Caco-2 (cell line): ENCODE measurements at regions not wholly inside any gene's neighbourhood (a gene's known extent, or its start where the extent isn't known, plus 50 kb on each side); places are given as distances from the start of the nearest gene placed in this dataset.

Source experiments
- BruUV-seq: library from RNA; stranded (reverse); fragments of 400-500 nt; replicated peaks from 2 replicates; lab custom pipeline; 2021; lab: Mats Ljungman, UMichigan
- CTCF ChIA-PET: fragments of 300-600 bp; sonication (Branson Sonifier 250); formaldehyde crosslinking; loops from one replicate; lab custom pipeline; 2022; ENCODE audit warnings: antibody characterized with exemption; lab: Charles Lee
- POLR2A ChIA-PET: fragments of 300-600 bp; sonication (Branson Sonifier 250); formaldehyde crosslinking; loops from one replicate; lab custom pipeline; 2022; ENCODE audit warnings: antibody characterized with exemption; lab: Charles Lee
- DNase-seq, 2 experiments: peaks; one replicate each; pipeline versions ENCODE4 v3.0.0 to v3.0.0-alpha.2; 2020 to 2022
- H3K27me3 ChIP-seq: replicated peaks from 2 replicates; pipeline ENCODE4 v1.6.0; 2011; ENCODE audit warnings: low read length; ENCODE audit not compliant: control insufficient read depth, insufficient read depth
- H3K36me3 ChIP-seq: 2 replicates; pipeline ENCODE4 v1.5.1; 2011; ENCODE audit warnings: low read length; ENCODE audit not compliant: control insufficient read depth, insufficient read depth
- H3K4me1 ChIP-seq: fragments of 250-450 bp; sonication (Bioruptor Pico); 2 replicates; pipeline ENCODE4 v1.5.1; 2020; ENCODE audit warnings: mild to moderate bottlenecking
- H3K4me3 ChIP-seq: 2 replicates; pipeline ENCODE4 v1.5.1; 2011; ENCODE audit warnings: low read depth, mild to moderate bottlenecking, control low read depth, low read length
- H3K9me3 ChIP-seq: fragments of 250-450 bp; sonication (Bioruptor Pico); 2 replicates; pipeline ENCODE4 v1.5.1; 2020; ENCODE audit warnings: mild to moderate bottlenecking, moderate library complexity
- H3K27ac Mint-ChIP-seq: one replicate; pipeline ENCODE4 v1.8.0; 2022; ENCODE audit warnings: mixed read lengths; ENCODE audit not compliant: unreplicated experiment
- H3K27me3 Mint-ChIP-seq: one replicate; pipeline ENCODE4 v1.8.0; 2022; ENCODE audit warnings: mixed read lengths; ENCODE audit not compliant: insufficient read depth, unreplicated experiment
- H3K36me3 Mint-ChIP-seq: one replicate; pipeline ENCODE4 v1.8.0; 2022; ENCODE audit warnings: mild to moderate bottlenecking, mixed read lengths; ENCODE audit not compliant: insufficient read depth, unreplicated experiment
- H3K4me1 Mint-ChIP-seq: one replicate; pipeline ENCODE4 v1.8.0; 2022; ENCODE audit warnings: low read depth, mixed read lengths; ENCODE audit not compliant: unreplicated experiment
- H3K4me3 Mint-ChIP-seq: one replicate; pipeline ENCODE4 v1.8.0; 2022; ENCODE audit warnings: mild to moderate bottlenecking, moderate library complexity, mixed read lengths; ENCODE audit not compliant: unreplicated experiment
- H3K9me3 Mint-ChIP-seq: one replicate; pipeline ENCODE4 v1.8.0; 2022; ENCODE audit warnings: mixed read lengths; ENCODE audit not compliant: unreplicated experiment
- intact Hi-C: fragments of 100-400 bp; cut with micrococcal nuclease; formaldehyde crosslinking; loops from one replicate; pipeline ENCODE4 v1.10.0; 2022; ENCODE audit not compliant: unreplicated experiment
- TF ChIP-seq, protein P1 (sequence below), 2 experiments: fragments of 200-600 bp in 1 of 2; IDR thresholded peaks; 1 replicate in 1 of 2; 2 replicates in 1 of 2; pipeline versions ENCODE4 v1.5.1 to v1.8.0; 2011 to 2022; ENCODE audit warnings: antibody characterized with exemption in 1 of 2, control low read depth in 1 of 2, inconsistent platforms in 1 of 2, low read depth in 1 of 2, low read length in 1 of 2, mild to moderate bottlenecking in 1 of 2, moderate library complexity in 1 of 2; ENCODE audit not compliant: insufficient read depth in 1 of 2, severe bottlenecking in 1 of 2, unreplicated experiment in 1 of 2

DNA sequence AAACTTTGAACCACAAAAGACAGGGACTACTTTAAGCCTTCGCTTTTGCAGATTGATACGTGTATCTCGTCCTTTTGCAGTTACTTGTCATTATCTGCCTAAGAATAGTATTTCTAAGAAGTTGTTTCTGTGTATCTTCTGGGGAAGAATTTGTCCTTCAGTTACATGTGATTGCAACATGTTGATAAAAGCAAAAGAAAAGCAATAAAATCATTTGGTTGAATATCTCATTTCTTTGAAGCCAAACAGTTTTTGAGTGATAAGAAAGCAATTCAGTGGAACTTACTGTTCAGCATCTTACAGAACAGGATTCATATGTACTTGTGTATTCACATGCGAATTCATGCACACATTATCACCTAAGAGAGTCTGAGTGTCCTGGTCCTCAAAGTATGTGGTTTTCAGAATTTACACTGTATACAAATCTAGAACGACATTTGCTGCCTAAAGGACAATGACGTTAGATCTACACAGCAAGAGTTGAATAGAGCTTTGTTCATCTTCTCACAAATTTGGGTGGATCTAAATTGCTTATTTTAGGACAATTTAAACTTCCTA is 66.7 kb upstream of the MRPS6 start:
- TF ChIP-seq, protein P1, sequence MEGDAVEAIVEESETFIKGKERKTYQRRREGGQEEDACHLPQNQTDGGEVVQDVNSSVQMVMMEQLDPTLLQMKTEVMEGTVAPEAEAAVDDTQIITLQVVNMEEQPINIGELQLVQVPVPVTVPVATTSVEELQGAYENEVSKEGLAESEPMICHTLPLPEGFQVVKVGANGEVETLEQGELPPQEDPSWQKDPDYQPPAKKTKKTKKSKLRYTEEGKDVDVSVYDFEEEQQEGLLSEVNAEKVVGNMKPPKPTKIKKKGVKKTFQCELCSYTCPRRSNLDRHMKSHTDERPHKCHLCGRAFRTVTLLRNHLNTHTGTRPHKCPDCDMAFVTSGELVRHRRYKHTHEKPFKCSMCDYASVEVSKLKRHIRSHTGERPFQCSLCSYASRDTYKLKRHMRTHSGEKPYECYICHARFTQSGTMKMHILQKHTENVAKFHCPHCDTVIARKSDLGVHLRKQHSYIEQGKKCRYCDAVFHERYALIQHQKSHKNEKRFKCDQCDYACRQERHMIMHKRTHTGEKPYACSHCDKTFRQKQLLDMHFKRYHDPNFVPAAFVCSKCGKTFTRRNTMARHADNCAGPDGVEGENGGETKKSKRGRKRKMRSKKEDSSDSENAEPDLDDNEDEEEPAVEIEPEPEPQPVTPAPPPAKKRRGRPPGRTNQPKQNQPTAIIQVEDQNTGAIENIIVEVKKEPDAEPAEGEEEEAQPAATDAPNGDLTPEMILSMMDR (IDR thresholded peaks at IDR 0.05; ENCODE audit: insufficient read depth in 1 of 2, low read depth in 1 of 2, low read length in 1 of 2, severe bottlenecking in 1 of 2, unreplicated experiment in 1 of 2): no peak
- Mint-ChIP-seq H3K27me3 (no peaks in the 10 kb centered on the region), H3K4me3 (no peak overlapping the region), H3K36me3 (no peaks in the 10 kb centered on the region), H3K4me1 (no peaks in the 10 kb centered on the region), H3K27ac (no peak overlapping the region), H3K9me3 (peaks cover 30% of the 10 kb centered on the region)
- H3K27me3 ChIP-seq: no peaks in the 10 kb centered on the region
- no peak for DNase-seq
- POLR2A ChIA-PET: no interaction called here
- no TSS peak for BruUV-seq
- CTCF ChIA-PET: no interaction called here
- intact Hi-C loops: no loop called here
- H3K4me1 ChIP-seq: peaks cover 7% of the 10 kb centered on the region
- peaks cover 20% of the 10 kb centered on the region for H3K9me3 ChIP-seq
- no peaks in the 10 kb centered on the region for H3K36me3 ChIP-seq
- H3K4me3 ChIP-seq: no peak overlapping the region

DNA sequence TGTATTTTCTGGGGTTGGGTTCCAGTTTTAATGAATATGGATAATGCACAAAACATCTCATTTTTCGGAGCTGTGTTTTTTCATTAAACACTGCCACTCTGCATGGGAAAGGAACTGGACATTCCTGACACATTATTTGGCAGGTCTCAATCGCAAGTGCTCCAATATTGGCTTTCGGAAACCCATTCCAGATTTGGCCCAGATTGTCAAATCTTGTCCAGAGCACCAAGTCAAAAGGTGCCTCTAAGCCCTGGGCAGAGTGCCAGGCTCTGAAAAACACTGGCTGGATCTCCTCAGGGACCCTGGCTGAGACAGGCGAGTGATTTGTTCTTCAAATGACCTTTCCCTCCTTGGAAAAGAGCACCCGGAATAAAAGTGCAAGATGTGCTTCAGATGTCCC is 68.4 kb upstream of the MRPS6 start:
- Mint-ChIP-seq H3K4me1 (no peaks in the 10 kb centered on the region), H3K27ac (no peak overlapping the region), H3K27me3 (no peaks in the 10 kb centered on the region), H3K36me3 (no peaks in the 10 kb centered on the region), H3K9me3 (peaks cover 20% of the 10 kb centered on the region), H3K4me3 (no peak overlapping the region)
- DNase-seq: no peak
- peaks cover 7% of the 10 kb centered on the region for H3K4me1 ChIP-seq
- H3K9me3 ChIP-seq: peaks cover 13% of the 10 kb centered on the region
- ChIA-PET CTCF (no interaction called here), POLR2A (no interaction called here)
- no peaks in the 10 kb centered on the region for H3K27me3 ChIP-seq
- TF ChIP-seq, protein P1 (IDR thresholded peaks at IDR 0.05; ENCODE audit: insufficient read depth in 1 of 2, low read depth in 1 of 2, low read length in 1 of 2, severe bottlenecking in 1 of 2, unreplicated experiment in 1 of 2): no peak
- intact Hi-C loops: no loop called here
- H3K4me3 ChIP-seq: no peak overlapping the region
- no peaks in the 10 kb centered on the region for H3K36me3 ChIP-seq
- no TSS peak for BruUV-seq

DNA sequence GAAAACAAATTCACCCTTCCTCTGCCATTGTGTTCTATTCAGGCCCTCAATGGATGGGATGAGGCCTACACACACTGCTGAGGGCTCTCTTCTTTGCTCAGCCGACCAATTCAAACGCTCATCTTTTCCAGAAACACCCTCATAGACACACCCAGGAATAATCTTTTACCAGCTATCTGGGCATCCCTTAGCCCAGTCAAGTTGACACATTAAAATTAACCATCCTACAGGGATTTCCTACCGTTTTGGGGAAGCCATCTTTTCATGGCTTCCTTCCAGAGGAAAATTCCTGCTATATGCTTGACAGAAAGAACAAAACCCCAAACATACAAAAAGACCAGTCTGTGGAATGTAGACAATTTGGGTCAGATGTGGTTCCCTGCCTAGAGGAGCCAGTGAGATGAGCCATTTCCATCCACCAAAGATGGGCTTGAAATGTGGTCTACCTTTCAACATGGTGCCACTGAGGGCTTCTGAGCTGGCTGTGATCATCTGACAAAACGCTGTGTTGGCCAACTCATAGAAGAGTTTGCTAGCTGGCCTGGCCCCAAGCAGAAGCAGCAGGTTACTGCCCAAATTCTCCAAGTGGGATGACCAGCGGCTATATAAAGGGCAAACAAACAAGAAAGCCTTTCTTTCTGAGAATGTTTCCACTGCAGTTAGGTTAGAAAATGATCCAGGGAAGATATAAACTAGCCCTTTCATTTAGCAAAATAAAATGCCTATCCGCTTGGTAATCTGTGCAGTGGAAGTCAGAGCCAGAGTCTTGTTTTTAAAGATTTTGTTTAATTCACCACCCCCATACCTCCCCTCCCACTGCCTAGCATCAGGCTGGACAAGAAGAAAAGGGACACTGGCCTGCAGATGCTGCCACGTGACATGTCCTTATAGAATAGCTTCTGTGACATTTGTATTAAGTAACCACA is 69.1 kb upstream of the MRPS6 start:
- no peaks in the 10 kb centered on the region for H3K36me3 ChIP-seq
- BruUV-seq: no TSS peak
- Mint-ChIP-seq H3K36me3 (no peaks in the 10 kb centered on the region), H3K9me3 (peaks cover 20% of the 10 kb centered on the region), H3K27ac (no peak overlapping the region), H3K27me3 (no peaks in the 10 kb centered on the region), H3K4me1 (no peaks in the 10 kb centered on the region), H3K4me3 (no peak overlapping the region)
- ChIA-PET POLR2A (no interaction called here), CTCF (no interaction called here)
- H3K9me3 ChIP-seq: peaks cover 6% of the 10 kb centered on the region; the same call in 1 of the 2 replicates
- intact Hi-C loops: no loop called here
- TF ChIP-seq, protein P1 (IDR thresholded peaks at IDR 0.05; ENCODE audit: insufficient read depth in 1 of 2, low read depth in 1 of 2, low read length in 1 of 2, severe bottlenecking in 1 of 2, unreplicated experiment in 1 of 2): no peak
- H3K4me3 ChIP-seq: no peak overlapping the region
- DNase-seq: no peak
- peaks cover 7% of the 10 kb centered on the region for H3K4me1 ChIP-seq
- no peaks in the 10 kb centered on the region for H3K27me3 ChIP-seq
